Astrocyte (in vitro differentiated cells and primary cell): ENCODE measurements at regions not wholly inside any gene's neighbourhood (a gene's known extent, or its start where the extent isn't known, plus 50 kb on each side); places are given as distances from the start of the nearest gene placed in this dataset.

ENCODE experiments used
- EZH2 ChIP-seq: IDR thresholded peaks from 2 replicates; pipeline ENCODE4 v1.6.1; 2012; ENCODE audit warnings: mild to moderate bottlenecking, low read length, inconsistent platforms; ENCODE audit not compliant: insufficient read depth
- TF ChIP-seq, protein P1 (sequence below): IDR thresholded peaks from 2 replicates; pipeline ENCODE4 v1.5.1; 2011; ENCODE audit warnings: low read depth, mild to moderate bottlenecking, inconsistent platforms, low read length, moderate library complexity; ENCODE audit not compliant: insufficient read depth

GRCh38 chr1:39142401-39143060, 62.0 kb upstream of the MACF1 start:
- TF ChIP-seq, protein P1, sequence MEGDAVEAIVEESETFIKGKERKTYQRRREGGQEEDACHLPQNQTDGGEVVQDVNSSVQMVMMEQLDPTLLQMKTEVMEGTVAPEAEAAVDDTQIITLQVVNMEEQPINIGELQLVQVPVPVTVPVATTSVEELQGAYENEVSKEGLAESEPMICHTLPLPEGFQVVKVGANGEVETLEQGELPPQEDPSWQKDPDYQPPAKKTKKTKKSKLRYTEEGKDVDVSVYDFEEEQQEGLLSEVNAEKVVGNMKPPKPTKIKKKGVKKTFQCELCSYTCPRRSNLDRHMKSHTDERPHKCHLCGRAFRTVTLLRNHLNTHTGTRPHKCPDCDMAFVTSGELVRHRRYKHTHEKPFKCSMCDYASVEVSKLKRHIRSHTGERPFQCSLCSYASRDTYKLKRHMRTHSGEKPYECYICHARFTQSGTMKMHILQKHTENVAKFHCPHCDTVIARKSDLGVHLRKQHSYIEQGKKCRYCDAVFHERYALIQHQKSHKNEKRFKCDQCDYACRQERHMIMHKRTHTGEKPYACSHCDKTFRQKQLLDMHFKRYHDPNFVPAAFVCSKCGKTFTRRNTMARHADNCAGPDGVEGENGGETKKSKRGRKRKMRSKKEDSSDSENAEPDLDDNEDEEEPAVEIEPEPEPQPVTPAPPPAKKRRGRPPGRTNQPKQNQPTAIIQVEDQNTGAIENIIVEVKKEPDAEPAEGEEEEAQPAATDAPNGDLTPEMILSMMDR: no peak
- no peak for TF ChIP-seq EZH2
